RWPE1 (cell line): ENCODE measurements at regions not wholly inside any gene's neighbourhood (a gene's known extent, or its start where the extent isn't known, plus 50 kb on each side); places are given as distances from the start of the nearest gene placed in this dataset.

ENCODE experiments used
- CTCF ChIA-PET: fragments of 350-600 bp; sonication (Branson Sonifier 250); formaldehyde crosslinking; extraction: SDS; loops from one replicate; lab custom pipeline; 2021; lab: Yijun Ruan, JAX
- POLR2A ChIA-PET: fragments of 400-600 bp; formaldehyde crosslinking; extraction: SDS; loops from one replicate; lab custom pipeline; 2020; ENCODE audit warnings: antibody characterized with exemption; ENCODE audit not compliant: low non-redundant PET; lab: Yijun Ruan, JAX
- DNase-seq: peaks from one replicate; pipeline ENCODE4 v3.0.0; 2012; ENCODE audit warnings: low spot score
- H3K27ac ChIP-seq: fragments of 450-650 bp; 2 replicates; pipeline ENCODE4 v1.5.1; 2017
- CTCF ChIP-seq: fragments of 450-650 bp; conservative IDR thresholded peaks from 2 replicates; pipeline ENCODE4 v1.5.1; 2017; ENCODE audit warnings: low read depth, mild to moderate bottlenecking

DNA sequence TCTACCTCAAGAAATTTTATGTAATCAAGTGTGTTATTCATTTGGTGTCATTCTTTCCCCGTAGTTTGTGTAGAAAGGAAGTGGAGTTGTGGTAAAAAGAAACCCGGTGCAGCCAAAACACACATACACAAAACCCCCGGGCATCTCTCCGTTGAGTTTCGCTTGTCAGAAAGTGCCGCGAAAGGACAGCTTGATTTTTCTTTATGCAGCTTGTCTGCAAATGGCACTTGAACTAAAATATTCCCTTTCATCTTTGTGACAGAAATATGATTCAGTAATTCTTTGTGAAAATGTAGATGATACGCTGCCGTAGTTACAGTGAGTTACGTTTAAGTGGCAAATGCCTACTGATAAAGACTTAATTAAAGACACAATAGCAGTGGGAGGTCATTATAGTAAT, 268.8 kb upstream of the SPRED2 start:
- TF ChIP-seq CTCF, result no peak
- CTCF ChIA-PET, result no interaction called here
- POLR2A ChIA-PET, result no interaction called here
- no peak overlapping the region for H3K27ac ChIP-seq
- no peak for DNase-seq

GRCh38 chr2:65700720-65701119, 268.3 kb upstream of the SPRED2 start:
- no peak overlapping the region for H3K27ac ChIP-seq
- ChIA-PET CTCF (no interaction called here), POLR2A (no interaction called here)
- TF ChIP-seq CTCF, result no peak
- no peak for DNase-seq

- CTCF ChIA-PET, result interaction anchor here (0.5 kb wide), 1 partner anchor 9 kb away, joined by 4 read pairs; no protein-coding TSS in a partner anchor
- no peak for DNase-seq
- H3K27ac ChIP-seq, result no peak overlapping the region
- POLR2A ChIA-PET, result no interaction called here
- TF ChIP-seq CTCF, result no peak
These were observed 267.7 kb upstream of the SPRED2 start for GRCh38 chr2:65700004-65700651.

DNA sequence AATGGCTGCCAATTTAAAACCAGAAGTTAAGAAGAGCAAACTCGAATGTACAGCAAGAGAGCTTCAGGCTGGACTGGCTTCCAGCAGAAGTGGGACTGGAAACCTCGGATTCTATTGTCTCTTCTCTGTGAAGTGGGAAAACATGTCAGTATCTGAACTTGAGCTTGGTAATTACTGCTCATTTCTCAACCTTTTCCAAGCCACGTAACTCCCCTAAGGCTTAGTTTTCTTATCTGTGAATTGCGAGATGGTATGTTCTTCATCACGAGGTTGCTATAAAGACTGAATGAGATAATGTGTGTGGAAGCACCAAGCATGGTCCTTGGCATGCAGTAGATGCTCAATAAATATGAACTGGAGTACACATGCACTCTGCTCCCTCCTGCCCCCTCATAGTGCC, 259.4 kb upstream of the SPRED2 start:
- ChIA-PET CTCF (interaction anchor here (0.6 to 0.7 kb wide), 2 partner anchors 19 to 62 kb away, joined by 3 read pairs; no protein-coding TSS in a partner anchor), POLR2A (no interaction called here)
- H3K27ac ChIP-seq, result no peak overlapping the region
- DNase-seq, result no peak
- no peak for TF ChIP-seq CTCF

DNA sequence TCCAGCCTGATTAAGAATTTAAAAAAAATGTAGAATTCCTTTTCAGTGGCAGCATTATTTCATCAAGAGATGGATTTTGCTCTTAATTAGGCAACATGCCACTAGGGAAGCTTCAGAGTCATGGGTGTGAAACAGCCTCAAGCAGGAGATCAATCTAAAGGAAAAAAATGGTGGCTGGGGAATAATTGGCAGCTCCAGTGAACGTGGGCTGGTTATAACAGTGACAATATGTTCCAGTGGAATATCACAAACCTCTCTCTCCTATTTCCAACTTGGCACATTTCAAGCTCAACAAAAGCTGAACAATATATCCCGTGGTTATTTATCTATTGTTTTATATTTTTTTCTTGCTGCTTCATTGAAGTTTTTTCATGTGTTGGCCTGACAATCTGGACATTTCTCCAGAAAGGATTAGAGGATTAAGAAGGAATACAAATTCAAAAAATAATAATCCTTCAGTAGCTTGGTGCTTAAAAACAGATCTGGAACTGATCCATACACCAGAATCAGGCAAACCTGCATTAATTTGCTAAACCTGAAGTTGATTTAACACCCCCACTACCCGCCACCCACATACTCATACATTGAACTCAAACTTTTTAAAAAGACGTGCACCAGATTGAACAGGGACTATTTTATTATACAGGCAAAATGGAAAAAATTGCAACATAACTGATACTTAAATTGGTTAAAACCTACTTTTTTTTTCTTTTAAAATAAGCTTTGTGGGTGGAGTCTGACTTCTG, 255.9 kb upstream of the SPRED2 start:
- ChIA-PET CTCF (interaction anchor here (0.5 to 0.7 kb wide), 2 partner anchors 204 to 1942 kb away, joined by 3 to 4 read pairs; no protein-coding TSS in a partner anchor), POLR2A (interaction anchor here (0.5 kb wide), 1 partner anchor 747 kb away, joined by 3 read pairs; the partner anchor contains the start of gene MEIS1)
- DNase-seq, result no peak
- no peak for TF ChIP-seq CTCF
- no peak overlapping the region for H3K27ac ChIP-seq

GRCh38 chr2:65687614-65688013, 255.2 kb upstream of the SPRED2 start:
- ChIA-PET CTCF (interaction anchor here (0.5 to 0.6 kb wide), 3 partner anchors 24 to 655 kb away, joined by 3 to 4 read pairs (median 3); no protein-coding TSS in a partner anchor), POLR2A (interaction anchor here (0.5 kb wide), 1 partner anchor 747 kb away, joined by 3 read pairs; the partner anchor contains the start of gene MEIS1)
- H3K27ac ChIP-seq, result no peak overlapping the region
- DNase-seq, result no peak
- TF ChIP-seq CTCF, result no peak
